NAMALWA (cell line): ENCODE measurements at regions not wholly inside any gene's neighbourhood (a gene's known extent, or its start where the extent isn't known, plus 50 kb on each side); places are given as distances from the start of the nearest gene placed in this dataset.
"Not testable (repeated sequence)": the region's sequence is repeated elsewhere in the genome, so short reads cannot be mapped to it uniquely, and the experiment has no call there.

ENCODE experiments used
- DNase-seq: peaks from one replicate; pipeline ENCODE4 v3.0.0-alpha.2; 2015; ENCODE audit warnings: low spot score

GRCh38 chr19:28626407-28626806, 586.5 kb downstream of the UQCRFS1 start:
- DNase-seq: not testable (repeated sequence)

- peak; percentile 66 for DNase-seq
Observed at GRCh38 chr19:28619816-28620429, 593.0 kb downstream of the UQCRFS1 start.

- DNase-seq: no peak
Observed at GRCh38 chr19:28618504-28618903, 594.4 kb downstream of the UQCRFS1 start.

- no peak for DNase-seq
Observed at GRCh38 chr19:28615966-28616365, 597.0 kb downstream of the UQCRFS1 start.

GRCh38 chr19:28615546-28615916, 597.4 kb downstream of the UQCRFS1 start:
- DNase-seq: no peak

GRCh38 chr19:28614634-28615545, 598.1 kb downstream of the UQCRFS1 start:
- no peak for DNase-seq

GRCh38 chr19:28612275-28612769, 600.6 kb downstream of the UQCRFS1 start:
- no peak for DNase-seq

GRCh38 chr19:28611227-28611914, 601.6 kb downstream of the UQCRFS1 start:
- peak; percentile 44 for DNase-seq

- no peak for DNase-seq
Observed at GRCh38 chr19:28610731-28611130, 602.2 kb downstream of the UQCRFS1 start.

- no peak for DNase-seq
Observed at GRCh38 chr19:28609944-28610343, 603.0 kb downstream of the UQCRFS1 start.

- no peak for DNase-seq
Observed at GRCh38 chr19:28609091-28609755, 603.7 kb downstream of the UQCRFS1 start.

- no peak for DNase-seq
Observed at GRCh38 chr19:28608292-28608691, 604.7 kb downstream of the UQCRFS1 start.

- DNase-seq: no peak
Observed at GRCh38 chr19:28607066-28607583, 605.8 kb downstream of the UQCRFS1 start.

- no peak for DNase-seq
Observed at GRCh38 chr19:28606269-28607032, 606.5 kb downstream of the UQCRFS1 start.

- DNase-seq: no peak
Observed at GRCh38 chr19:28605501-28606268, 607.3 kb downstream of the UQCRFS1 start.

GRCh38 chr19:28603453-28603852, 609.5 kb downstream of the UQCRFS1 start:
- DNase-seq: peak; percentile 18

- no peak for DNase-seq
Observed at GRCh38 chr19:28602675-28603298, 610.2 kb downstream of the UQCRFS1 start.

- no peak for DNase-seq
Observed at GRCh38 chr19:28601723-28602440, 611.1 kb downstream of the UQCRFS1 start.

- no peak for DNase-seq
Observed at GRCh38 chr19:28598861-28599260, 614.1 kb downstream of the UQCRFS1 start.
